H9 (cell line): ENCODE measurements at regions not wholly inside any gene's neighbourhood (a gene's known extent, or its start where the extent isn't known, plus 50 kb on each side); places are given as distances from the start of the nearest gene placed in this dataset.

Source experiments
- DNase-seq: peaks from one replicate; pipeline ENCODE4 v3.0.0-alpha.2; 2017
- H2AFZ ChIP-seq: one replicate; pipeline ENCODE4 v1.6.1; 2013; ENCODE audit warnings: mild to moderate bottlenecking, low read length, control low read depth, moderate library complexity
- H2AK5ac ChIP-seq: 2 replicates; pipeline ENCODE4 v1.6.1; 2013; ENCODE audit warnings: low read length, control low read depth, mixed read lengths; ENCODE audit not compliant: insufficient read length
- H2BK120ac ChIP-seq: one replicate; pipeline ENCODE4 v1.6.1; 2013; ENCODE audit warnings: low read depth, mild to moderate bottlenecking, low read length, control low read depth, inconsistent platforms; ENCODE audit not compliant: poor library complexity, severe bottlenecking
- H2BK12ac ChIP-seq: 2 replicates; pipeline ENCODE4 v1.6.1; 2013; ENCODE audit warnings: low read length, control low read depth, mixed read lengths, low read depth; ENCODE audit not compliant: insufficient read length
- H2BK15ac ChIP-seq: 2 replicates; pipeline ENCODE4 v1.6.1; 2013; ENCODE audit warnings: low read depth, low read length, control low read depth
- H2BK20ac ChIP-seq: one replicate; pipeline ENCODE4 v1.6.1; 2013; ENCODE audit warnings: low read depth, mild to moderate bottlenecking, low read length, control low read depth, inconsistent platforms; ENCODE audit not compliant: poor library complexity, severe bottlenecking
- H2BK5ac ChIP-seq: 2 replicates; pipeline ENCODE4 v1.6.1; 2013; ENCODE audit warnings: low read length, control low read depth, mixed read lengths; ENCODE audit not compliant: insufficient read length
- H3K14ac ChIP-seq: 2 replicates; pipeline ENCODE4 v1.6.1; 2013; ENCODE audit warnings: low read length, control low read depth; ENCODE audit not compliant: insufficient read depth
- H3K18ac ChIP-seq: 2 replicates; pipeline ENCODE4 v1.6.1; 2013; ENCODE audit warnings: low read depth, mild to moderate bottlenecking, mixed read lengths, low read length, control low read depth; ENCODE audit not compliant: insufficient read length
- H3K23ac ChIP-seq: 2 replicates; pipeline ENCODE4 v1.6.1; 2013; ENCODE audit warnings: low read length, control low read depth, mixed read lengths, low read depth; ENCODE audit not compliant: insufficient read length
- H3K23me2 ChIP-seq: 2 replicates; pipeline ENCODE4 v1.6.1; 2013; ENCODE audit warnings: low read depth, mild to moderate bottlenecking, mixed read lengths, low read length, control low read depth; ENCODE audit not compliant: insufficient read length, poor library complexity, severe bottlenecking
- H3K27ac ChIP-seq: 2 replicates; pipeline ENCODE4 v1.5.1; 2013; ENCODE audit warnings: low read length, control low read depth, mixed read lengths, low read depth; ENCODE audit not compliant: insufficient read length
- H3K27me3 ChIP-seq: 2 replicates; pipeline ENCODE4 v1.6.1; 2013; ENCODE audit warnings: low read length, control low read depth, inconsistent platforms; ENCODE audit not compliant: insufficient read depth
- H3K4ac ChIP-seq: 2 replicates; pipeline ENCODE4 v1.6.1; 2013; ENCODE audit warnings: low read depth, mild to moderate bottlenecking, control low read depth, inconsistent platforms, low read length, moderate library complexity
- H3K4me1 ChIP-seq: 2 replicates; pipeline ENCODE4 v1.6.1; 2013; ENCODE audit warnings: low read length, control low read depth, inconsistent platforms; ENCODE audit not compliant: insufficient read depth
- H3K4me2 ChIP-seq: 2 replicates; pipeline ENCODE4 v1.6.1; 2013; ENCODE audit warnings: low read length, control low read depth, mixed read lengths; ENCODE audit not compliant: insufficient read length, insufficient read depth
- H3K56ac ChIP-seq: 2 replicates; pipeline ENCODE4 v1.6.1; 2013; ENCODE audit warnings: low read depth, mild to moderate bottlenecking, mixed read lengths, low read length, control low read depth; ENCODE audit not compliant: insufficient read length
- H3K79me1 ChIP-seq: 2 replicates; pipeline ENCODE4 v1.6.1; 2013; ENCODE audit warnings: low read depth, mild to moderate bottlenecking, moderate library complexity, low read length, control low read depth, inconsistent platforms; ENCODE audit not compliant: insufficient read depth, poor library complexity, severe bottlenecking
- H3K79me2 ChIP-seq: 2 replicates; pipeline ENCODE4 v1.6.1; 2013; ENCODE audit warnings: low read length, control low read depth, inconsistent platforms; ENCODE audit not compliant: insufficient read depth
- H3K9ac ChIP-seq: 2 replicates; pipeline ENCODE4 v1.6.1; 2013; ENCODE audit warnings: low read length, control low read depth, mixed read lengths; ENCODE audit not compliant: insufficient read length; ENCODE audit errors: extremely low read depth
- H3K9me3 ChIP-seq: one replicate; pipeline ENCODE4 v1.6.1; 2013; ENCODE audit warnings: low read depth, low read length, inconsistent platforms; ENCODE audit not compliant: control insufficient read depth
- H3T11ph ChIP-seq: one replicate; pipeline ENCODE4 v1.6.1; 2013; ENCODE audit warnings: mild to moderate bottlenecking, low read length, control low read depth, inconsistent platforms
- H4K20me1 ChIP-seq: one replicate; pipeline ENCODE4 v1.6.1; 2013; ENCODE audit not compliant: control insufficient read depth, insufficient read length, insufficient read depth
- H4K5ac ChIP-seq: 2 replicates; pipeline ENCODE4 v1.6.1; 2013; ENCODE audit warnings: low read depth, mild to moderate bottlenecking, mixed read lengths, low read length, control low read depth; ENCODE audit not compliant: insufficient read length
- H4K8ac ChIP-seq: replicated peaks from 2 replicates; pipeline ENCODE4 v1.6.1; 2013; ENCODE audit warnings: low read length, control low read depth, mixed read lengths, low read depth; ENCODE audit not compliant: insufficient read length
- H4K91ac ChIP-seq: 2 replicates; pipeline ENCODE4 v1.6.1; 2013; ENCODE audit warnings: low read depth, mild to moderate bottlenecking, moderate library complexity, mixed read lengths, low read length, control low read depth; ENCODE audit not compliant: insufficient read length
- H3K27ac Mint-ChIP-seq, 3 experiments: 2 replicates in 2 of 3; 3 replicates in 1 of 3; pipeline ENCODE4 v1.8.0; 2020 to 2021; ENCODE audit warnings: mixed read lengths in 3 of 3, mild to moderate bottlenecking in 1 of 3, moderate library complexity in 1 of 3
- H3K27me3 Mint-ChIP-seq: 2 replicates; pipeline ENCODE4 v1.8.0; 2021; ENCODE audit warnings: low read depth, mild to moderate bottlenecking, moderate library complexity, mixed read lengths
- H3K36me3 Mint-ChIP-seq, 3 experiments: 2 replicates in 2 of 3; 3 replicates in 1 of 3; pipeline ENCODE4 v1.8.0; 2020 to 2021; ENCODE audit warnings: low read depth in 3 of 3, mixed read lengths in 3 of 3; ENCODE audit not compliant: insufficient read depth in 1 of 3
- H3K4me1 Mint-ChIP-seq, 2 experiments: 2 replicates each; pipeline ENCODE4 v1.8.0; 2020; ENCODE audit warnings: mixed read lengths in 2 of 2
- H3K4me3 Mint-ChIP-seq, 2 experiments: 2 replicates in 1 of 2; 3 replicates in 1 of 2; pipeline ENCODE4 v1.8.0; 2020 to 2021; ENCODE audit warnings: mild to moderate bottlenecking in 2 of 2, mixed read lengths in 2 of 2, moderate library complexity in 1 of 2
- H3K9me3 Mint-ChIP-seq, 2 experiments: 2 replicates in 1 of 2; 3 replicates in 1 of 2; pipeline ENCODE4 v1.8.0; 2020; ENCODE audit warnings: mild to moderate bottlenecking in 2 of 2, mixed read lengths in 2 of 2, moderate library complexity in 1 of 2
- CTCF ChIP-seq: fragments of 200-600 bp; sonication (generic); conservative IDR thresholded peaks from 3 replicates; pipeline ENCODE4 v1.8.0; 2021; ENCODE audit warnings: antibody characterized with exemption, mild to moderate bottlenecking
- WGBS: extraction: QIAGEN DNeasy Blood & Tissue Kit; methylation state at CpG from one replicate; pipeline ENCODE4 v1.1.7; 2013; ENCODE audit warnings: missing lambda C conversion rate, low lambda C conversion rate, mixed read lengths; ENCODE audit not compliant: insufficient read length; ENCODE audit errors: extremely low coverage; 5-methylcytosine and 5-hydroxymethylcytosine counted together

GRCh38 chr3:177647876-177648275 lies 450.6 kb upstream of the TBL1XR1 start:
- no peak overlapping the region for H4K5ac ChIP-seq
- no peaks in the 10 kb centered on the region for H3K9me3 ChIP-seq
- H3K23ac ChIP-seq = no peak overlapping the region
- no peaks in the 10 kb centered on the region for H3K79me1 ChIP-seq
- Mint-ChIP-seq H3K4me3 (no peak overlapping the region), H3K27ac (no peak overlapping the region), H3K36me3 (no peaks in the 10 kb centered on the region), H3K27me3 (no peaks in the 10 kb centered on the region), H3K4me1 (no peaks in the 10 kb centered on the region), H3K9me3 (no peaks in the 10 kb centered on the region)
- no peaks in the 10 kb centered on the region for H3K4me1 ChIP-seq
- H3K18ac ChIP-seq = no peak overlapping the region
- no CpG with 5 or more reads among the region's 4 CpGs for WGBS
- H3K27ac ChIP-seq = no peak overlapping the region
- H3K14ac ChIP-seq = no peak overlapping the region
- no peak overlapping the region for H2BK12ac ChIP-seq
- H3K4ac ChIP-seq = no peak overlapping the region
- H3K9ac ChIP-seq = no peak overlapping the region
- no peaks in the 10 kb centered on the region for H3K27me3 ChIP-seq
- no peak overlapping the region for H2BK15ac ChIP-seq
- no peaks in the 10 kb centered on the region for H3K79me2 ChIP-seq
- no peak overlapping the region for H2BK20ac ChIP-seq
- H2AFZ ChIP-seq = no peak overlapping the region
- H2BK5ac ChIP-seq = no peak overlapping the region
- H3K23me2 ChIP-seq = no peaks in the 10 kb centered on the region
- H2AK5ac ChIP-seq = no peak overlapping the region
- no peak overlapping the region for H3T11ph ChIP-seq
- H4K8ac ChIP-seq = no peak overlapping the region
- no peaks in the 10 kb centered on the region for H4K20me1 ChIP-seq
- no peak for TF ChIP-seq CTCF
- H3K56ac ChIP-seq = no peak overlapping the region
- no peak overlapping the region for H3K4me2 ChIP-seq
- DNase-seq = no peak
- no peak overlapping the region for H2BK120ac ChIP-seq
- H4K91ac ChIP-seq = no peak overlapping the region
